A673 (cell line): ENCODE measurements at regions not wholly inside any gene's neighbourhood (a gene's known extent, or its start where the extent isn't known, plus 50 kb on each side); places are given as distances from the start of the nearest gene placed in this dataset.

ENCODE experiments used
- EZH2 ChIP-seq: fragments of 200-600 bp; sonication (generic); IDR thresholded peaks from 2 replicates; pipeline ENCODE4 v1.6.1; 2017; ENCODE audit warnings: borderline replicate concordance, low read depth, mild to moderate bottlenecking, mixed read lengths, antibody characterized with exemption, low read length; ENCODE audit not compliant: poor library complexity, severe bottlenecking
- TF ChIP-seq, protein P1 (sequence below): fragments of 300-800, 200-600 bp; sonication (generic); conservative IDR thresholded peaks from 2 replicates; pipeline ENCODE4 v1.5.1; 2017; ENCODE audit warnings: low read depth, mild to moderate bottlenecking, antibody characterized with exemption, low read length, moderate library complexity, mixed read lengths

DNA sequence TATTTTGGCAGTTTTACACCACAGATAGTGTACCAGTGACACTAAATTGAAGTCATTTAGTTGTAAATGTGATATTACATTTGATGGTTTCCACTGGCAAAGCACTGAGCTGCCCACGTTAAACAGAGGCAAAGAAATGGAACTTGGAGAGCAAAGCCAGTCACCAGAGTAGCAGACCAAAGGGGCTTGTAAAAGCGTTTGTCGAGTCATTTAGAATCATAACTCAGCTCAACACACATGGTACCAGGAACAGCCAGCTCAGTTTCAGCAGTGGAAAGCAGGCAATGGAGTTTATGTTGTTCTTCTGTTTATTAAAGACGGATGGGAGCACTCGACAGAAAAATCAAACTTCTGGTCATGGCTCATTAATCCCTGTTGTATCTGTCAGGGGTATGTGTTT, 91.2 kb downstream of the POU3F3 start:
- TF ChIP-seq, protein P1, sequence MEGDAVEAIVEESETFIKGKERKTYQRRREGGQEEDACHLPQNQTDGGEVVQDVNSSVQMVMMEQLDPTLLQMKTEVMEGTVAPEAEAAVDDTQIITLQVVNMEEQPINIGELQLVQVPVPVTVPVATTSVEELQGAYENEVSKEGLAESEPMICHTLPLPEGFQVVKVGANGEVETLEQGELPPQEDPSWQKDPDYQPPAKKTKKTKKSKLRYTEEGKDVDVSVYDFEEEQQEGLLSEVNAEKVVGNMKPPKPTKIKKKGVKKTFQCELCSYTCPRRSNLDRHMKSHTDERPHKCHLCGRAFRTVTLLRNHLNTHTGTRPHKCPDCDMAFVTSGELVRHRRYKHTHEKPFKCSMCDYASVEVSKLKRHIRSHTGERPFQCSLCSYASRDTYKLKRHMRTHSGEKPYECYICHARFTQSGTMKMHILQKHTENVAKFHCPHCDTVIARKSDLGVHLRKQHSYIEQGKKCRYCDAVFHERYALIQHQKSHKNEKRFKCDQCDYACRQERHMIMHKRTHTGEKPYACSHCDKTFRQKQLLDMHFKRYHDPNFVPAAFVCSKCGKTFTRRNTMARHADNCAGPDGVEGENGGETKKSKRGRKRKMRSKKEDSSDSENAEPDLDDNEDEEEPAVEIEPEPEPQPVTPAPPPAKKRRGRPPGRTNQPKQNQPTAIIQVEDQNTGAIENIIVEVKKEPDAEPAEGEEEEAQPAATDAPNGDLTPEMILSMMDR, result no peak
- no peak for TF ChIP-seq EZH2
